ENCODE measurements at regions not wholly inside any gene's neighbourhood (a gene's known extent, or its start where the extent isn't known, plus 50 kb on each side); places are given as distances from the start of the nearest gene placed in this dataset.

GRCh38 chr13:61086087-61086486, 329.6 kb downstream of the PCDH20 start:
- intact Hi-C loops (cut with micrococcal nuclease; ENCODE audit: unreplicated experiment), result no loop called here
- TF ChIP-seq EZH2 (IDR thresholded peaks at IDR 0.05; ENCODE audit: low read depth) (no peak), CTCF (conservative IDR thresholded peaks at IDR 0.05) (no peak)
- H3K79me2 ChIP-seq (ENCODE audit: low read depth), result no peaks in the 10 kb centered on the region
- no TSS peak for BruUV-seq (replicated peaks)
- H3K4me3 ChIP-seq, result no peak overlapping the region
- CTCF ChIA-PET, result no interaction called here
- H3K36me3 ChIP-seq (ENCODE audit: low read depth), result no peaks in the 10 kb centered on the region
- H3F3A ChIP-seq (ENCODE audit: insufficient read depth, low read depth), result no peaks in the 10 kb centered on the region
- H3K4me1 ChIP-seq (replicated peaks; ENCODE audit: insufficient read depth), result no peaks in the 10 kb centered on the region
- H3K9me3 ChIP-seq (ENCODE audit: insufficient read depth, low read depth), result no peaks in the 10 kb centered on the region
- H3K4me2 ChIP-seq, result no peak overlapping the region
- H4K20me1 ChIP-seq (ENCODE audit: insufficient read depth), result peaks cover 4% of the 10 kb centered on the region; the same call in 1 of the 2 replicates
- H2AFZ ChIP-seq, result no peak overlapping the region
- no peak for DNase-seq
- H3K9me2 ChIP-seq (ENCODE audit: insufficient read depth), result no peaks in the 10 kb centered on the region
- no peaks in the 10 kb centered on the region for H3K27me3 ChIP-seq (ENCODE audit: insufficient read depth, low read depth)
- no peak overlapping the region for H3K27ac ChIP-seq
- POLR2A ChIA-PET (ENCODE audit: unreplicated experiment), result no interaction called here

- no peaks in the 10 kb centered on the region for H3K9me2 ChIP-seq (ENCODE audit: insufficient read depth)
- ChIA-PET POLR2A (ENCODE audit: unreplicated experiment) (no interaction called here), CTCF (no interaction called here)
- no peaks in the 10 kb centered on the region for H3K9me3 ChIP-seq (ENCODE audit: insufficient read depth, low read depth)
- H2AFZ ChIP-seq, result no peak overlapping the region
- H3K36me3 ChIP-seq (ENCODE audit: low read depth), result no peaks in the 10 kb centered on the region
- no peak for DNase-seq
- no peaks in the 10 kb centered on the region for H3K79me2 ChIP-seq (ENCODE audit: low read depth)
- H3K4me2 ChIP-seq, result no peak overlapping the region
- H3K4me1 ChIP-seq (replicated peaks; ENCODE audit: insufficient read depth), result no peaks in the 10 kb centered on the region
- H3K27me3 ChIP-seq (ENCODE audit: insufficient read depth, low read depth), result no peaks in the 10 kb centered on the region
- no peak overlapping the region for H3K27ac ChIP-seq
- H3K4me3 ChIP-seq, result no peak overlapping the region
- peaks cover 4% of the 10 kb centered on the region; the same call in 1 of the 2 replicates for H4K20me1 ChIP-seq (ENCODE audit: insufficient read depth)
- intact Hi-C loops (cut with micrococcal nuclease; ENCODE audit: unreplicated experiment), result no loop called here
- no TSS peak for BruUV-seq (replicated peaks)
- TF ChIP-seq EZH2 (IDR thresholded peaks at IDR 0.05; ENCODE audit: low read depth) (no peak), CTCF (conservative IDR thresholded peaks at IDR 0.05) (no peak)
- H3F3A ChIP-seq (ENCODE audit: insufficient read depth, low read depth), result no peaks in the 10 kb centered on the region
Measured at GRCh38 chr13:61084988-61085387, 330.7 kb downstream of the PCDH20 start.

- CTCF ChIA-PET, result no interaction called here
- no peak for DNase-seq
- Histone ChIP-seq H3K27me3 (ENCODE audit: insufficient read depth, low read depth) (no peaks in the 10 kb centered on the region), H3F3A (ENCODE audit: insufficient read depth, low read depth) (no peaks in the 10 kb centered on the region), H3K4me2 (no peak overlapping the region), H3K79me2 (ENCODE audit: low read depth) (no peaks in the 10 kb centered on the region), H4K20me1 (ENCODE audit: insufficient read depth) (peaks cover 4% of the 10 kb centered on the region; the same call in 1 of the 2 replicates), H3K9me2 (ENCODE audit: insufficient read depth) (no peaks in the 10 kb centered on the region), H3K9me3 (ENCODE audit: insufficient read depth, low read depth) (no peaks in the 10 kb centered on the region), H3K4me3 (no peak overlapping the region), H3K27ac (no peak overlapping the region), H3K36me3 (ENCODE audit: low read depth) (no peaks in the 10 kb centered on the region), H3K4me1 (replicated peaks; ENCODE audit: insufficient read depth) (no peaks in the 10 kb centered on the region), H2AFZ (no peak overlapping the region)
- POLR2A ChIA-PET (ENCODE audit: unreplicated experiment), result no interaction called here
- intact Hi-C loops (cut with micrococcal nuclease; ENCODE audit: unreplicated experiment), result no loop called here
- no peak for TF ChIP-seq EZH2 (IDR thresholded peaks at IDR 0.05; ENCODE audit: low read depth)
- no peak for TF ChIP-seq CTCF (conservative IDR thresholded peaks at IDR 0.05)
- BruUV-seq (replicated peaks), result no TSS peak
Measured at GRCh38 chr13:61078976-61079770, 336.5 kb downstream of the PCDH20 start.
